ENCODE measurements at regions not wholly inside any gene's neighbourhood (a gene's known extent, or its start where the extent isn't known, plus 50 kb on each side); places are given as distances from the start of the nearest gene placed in this dataset.
"Not testable (repeated sequence)": the region's sequence is repeated elsewhere in the genome, so short reads cannot be mapped to it uniquely, and the experiment has no call there.

- DNase-seq = no peak
Measured at GRCh38 chr2:5203134-5203755, 488.9 kb upstream of the SOX11 start.

GRCh38 chr2:5206742-5207141, 485.4 kb upstream of the SOX11 start:
- not testable (repeated sequence) for DNase-seq

GRCh38 chr2:5215989-5216607, 476.1 kb upstream of the SOX11 start:
- DNase-seq = no peak

GRCh38 chr2:5227062-5227699, 465.0 kb upstream of the SOX11 start:
- no peak for DNase-seq

- DNase-seq = no peak
Measured at GRCh38 chr2:5229574-5229973, 462.6 kb upstream of the SOX11 start.

GRCh38 chr2:5230444-5230843, 461.7 kb upstream of the SOX11 start:
- no peak for DNase-seq

GRCh38 chr2:5230855-5231254, 461.3 kb upstream of the SOX11 start:
- DNase-seq = no peak

- DNase-seq = no peak
Measured at GRCh38 chr2:5231287-5231686, 460.9 kb upstream of the SOX11 start.

- no peak for DNase-seq
Measured at GRCh38 chr2:5234563-5234962, 457.6 kb upstream of the SOX11 start.

GRCh38 chr2:5235701-5236100, 456.5 kb upstream of the SOX11 start:
- DNase-seq = no peak

GRCh38 chr2:5236249-5236648, 455.9 kb upstream of the SOX11 start:
- no peak for DNase-seq

GRCh38 chr2:5242751-5243150, 449.4 kb upstream of the SOX11 start:
- DNase-seq = no peak

GRCh38 chr2:5250482-5250881, 441.7 kb upstream of the SOX11 start:
- DNase-seq = no peak

GRCh38 chr2:5253263-5253662, 438.9 kb upstream of the SOX11 start:
- no peak for DNase-seq

- no peak for DNase-seq
Measured at GRCh38 chr2:5254791-5255332, 437.3 kb upstream of the SOX11 start.

- no peak for DNase-seq
Measured at GRCh38 chr2:5263291-5263690, 428.9 kb upstream of the SOX11 start.

GRCh38 chr2:5264361-5264760, 427.8 kb upstream of the SOX11 start:
- no peak for DNase-seq

- DNase-seq = no peak
Measured at GRCh38 chr2:5285061-5285460, 407.1 kb upstream of the SOX11 start.

- DNase-seq = no peak
Measured at GRCh38 chr2:5285872-5286769, 406.1 kb upstream of the SOX11 start.

GRCh38 chr2:5287558-5288334, 404.4 kb upstream of the SOX11 start:
- no peak for DNase-seq

- no peak for DNase-seq
Measured at GRCh38 chr2:5290900-5291546, 401.2 kb upstream of the SOX11 start.

GRCh38 chr2:5304640-5305039, 387.5 kb upstream of the SOX11 start:
- no peak for DNase-seq
